ENCODE measurements at regions not wholly inside any gene's neighbourhood (a gene's known extent, or its start where the extent isn't known, plus 50 kb on each side); places are given as distances from the start of the nearest gene placed in this dataset.
"Not testable (repeated sequence)": the region's sequence is repeated elsewhere in the genome, so short reads cannot be mapped to it uniquely, and the experiment has no call there.

- peak in 1 of 2 donors; percentile 13 for DNase-seq
- Histone ChIP-seq H3K9me3 (ENCODE audit: control insufficient read depth in 2 of 2, insufficient read depth in 1 of 2, low read depth in 1 of 2, low read length in 1 of 2) (peaks cover 0 to 19% of the 10 kb centered on the region in 2 donors), H3K4me3 (ENCODE audit: low read depth in 1 of 3, low read length in 3 of 3) (no peak overlapping the region), H3K27ac (ENCODE audit: low read depth in 1 of 3, low read length in 2 of 3) (no peak overlapping the region), H3K4me1 (ENCODE audit: control insufficient read depth in 3 of 3, insufficient read depth in 2 of 3, low read depth in 1 of 3, low read length in 2 of 3) (no peaks in the 10 kb centered on the region), H3K27me3 (ENCODE audit: control insufficient read depth in 3 of 3, insufficient read depth in 3 of 3, low read length in 3 of 3) (no peaks in the 10 kb centered on the region), H3K36me3 (ENCODE audit: control insufficient read depth in 3 of 3, insufficient read depth in 2 of 3, low read depth in 1 of 3, low read length in 3 of 3) (no peaks in the 10 kb centered on the region)
- 32 to 46% (median 38%) methylated on average over 9 of the region's 9 CpGs for WGBS, 3 donors
- no peak for FAIRE-seq
Observed at GRCh38 chr7:3109311-3109915, 65.7 kb upstream of the CARD11 start.

GRCh38 chr7:3112479-3113134, 68.9 kb upstream of the CARD11 start:
- WGBS, 3 donors = 55 to 59% (median 57%) methylated on average over 5 of the region's 5 CpGs
- FAIRE-seq (no peak), DNase-seq (no peak)
- Histone ChIP-seq H3K4me3 (ENCODE audit: low read depth in 1 of 3, low read length in 3 of 3) (no peak overlapping the region), H3K36me3 (ENCODE audit: control insufficient read depth in 3 of 3, insufficient read depth in 2 of 3, low read depth in 1 of 3, low read length in 3 of 3) (no peaks in the 10 kb centered on the region), H3K4me1 (ENCODE audit: control insufficient read depth in 3 of 3, insufficient read depth in 2 of 3, low read depth in 1 of 3, low read length in 2 of 3) (no peaks in the 10 kb centered on the region), H3K27ac (ENCODE audit: low read depth in 1 of 3, low read length in 2 of 3) (no peak overlapping the region), H3K27me3 (ENCODE audit: control insufficient read depth in 3 of 3, insufficient read depth in 3 of 3, low read length in 3 of 3) (no peaks in the 10 kb centered on the region), H3K9me3 (ENCODE audit: control insufficient read depth in 2 of 2, insufficient read depth in 1 of 2, low read depth in 1 of 2, low read length in 1 of 2) (peaks cover 0 to 13% of the 10 kb centered on the region in 2 donors)

- no peak overlapping the region for H3K4me3 ChIP-seq (ENCODE audit: low read depth in 1 of 3, low read length in 3 of 3)
- 69 to 75% (median 74%) methylated on average over 5 of the region's 5 CpGs for WGBS, 3 donors
- H3K9me3 ChIP-seq (ENCODE audit: control insufficient read depth in 2 of 2, insufficient read depth in 1 of 2, low read depth in 1 of 2, low read length in 1 of 2) = peaks cover 0 to 8% of the 10 kb centered on the region in 2 donors
- no peaks in the 10 kb centered on the region for H3K27me3 ChIP-seq (ENCODE audit: control insufficient read depth in 3 of 3, insufficient read depth in 3 of 3, low read length in 3 of 3)
- H3K36me3 ChIP-seq (ENCODE audit: control insufficient read depth in 3 of 3, insufficient read depth in 2 of 3, low read depth in 1 of 3, low read length in 3 of 3) = no peaks in the 10 kb centered on the region
- FAIRE-seq (no peak), DNase-seq (no peak)
- no peaks in the 10 kb centered on the region for H3K4me1 ChIP-seq (ENCODE audit: control insufficient read depth in 3 of 3, insufficient read depth in 2 of 3, low read depth in 1 of 3, low read length in 2 of 3)
- H3K27ac ChIP-seq (ENCODE audit: low read depth in 1 of 3, low read length in 2 of 3) = no peak overlapping the region
Observed at GRCh38 chr7:3114917-3115316, 71.2 kb upstream of the CARD11 start.

DNA sequence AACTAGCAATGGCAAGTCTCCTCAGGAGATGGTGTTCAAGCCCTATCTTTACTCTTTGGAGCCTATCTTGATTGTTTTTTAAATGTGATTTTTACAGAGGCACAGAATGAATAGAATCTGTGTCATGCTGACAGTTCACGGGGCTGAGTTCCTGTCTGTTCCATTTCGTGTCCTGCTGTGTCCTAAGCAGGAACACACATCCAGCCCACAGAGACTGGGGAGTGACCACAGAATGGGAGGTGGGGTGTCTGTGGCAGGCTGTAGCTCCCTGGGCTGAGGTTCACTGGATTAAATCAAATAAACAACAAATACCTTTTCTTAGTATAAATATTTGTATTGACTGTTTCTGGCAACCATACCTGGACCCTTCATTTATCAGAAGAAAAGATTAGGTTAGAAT, 73.4 kb upstream of the CARD11 start:
- FAIRE-seq = no peak
- Histone ChIP-seq H3K27me3 (ENCODE audit: control insufficient read depth in 3 of 3, insufficient read depth in 3 of 3, low read length in 3 of 3) (no peaks in the 10 kb centered on the region), H3K36me3 (ENCODE audit: control insufficient read depth in 3 of 3, insufficient read depth in 2 of 3, low read depth in 1 of 3, low read length in 3 of 3) (no peaks in the 10 kb centered on the region), H3K4me3 (ENCODE audit: low read depth in 1 of 3, low read length in 3 of 3) (no peak overlapping the region), H3K9me3 (ENCODE audit: control insufficient read depth in 2 of 2, insufficient read depth in 1 of 2, low read depth in 1 of 2, low read length in 1 of 2) (peaks cover 0 to 21% of the 10 kb centered on the region in 2 donors), H3K27ac (ENCODE audit: low read depth in 1 of 3, low read length in 2 of 3) (no peak overlapping the region), H3K4me1 (ENCODE audit: control insufficient read depth in 3 of 3, insufficient read depth in 2 of 3, low read depth in 1 of 3, low read length in 2 of 3) (no peaks in the 10 kb centered on the region)
- 11 to 29% (median 20%) methylated on average over 2 of the region's 2 CpGs for WGBS, 3 donors
- DNase-seq = no peak

GRCh38 chr7:3117488-3118231, 74.0 kb upstream of the CARD11 start:
- H3K4me1 ChIP-seq (ENCODE audit: control insufficient read depth in 3 of 3, insufficient read depth in 2 of 3, low read depth in 1 of 3, low read length in 2 of 3) = no peaks in the 10 kb centered on the region
- H3K27me3 ChIP-seq (ENCODE audit: control insufficient read depth in 3 of 3, insufficient read depth in 3 of 3, low read length in 3 of 3) = no peaks in the 10 kb centered on the region
- H3K9me3 ChIP-seq (ENCODE audit: control insufficient read depth in 2 of 2, insufficient read depth in 1 of 2, low read depth in 1 of 2, low read length in 1 of 2) = peaks cover 0 to 21% of the 10 kb centered on the region in 2 donors
- H3K27ac ChIP-seq (ENCODE audit: low read depth in 1 of 3, low read length in 2 of 3) = no peak overlapping the region
- WGBS, 3 donors = 14 to 36% (median 28%) methylated on average over 8 of the region's 8 CpGs
- no peak for DNase-seq
- FAIRE-seq = no peak
- H3K36me3 ChIP-seq (ENCODE audit: control insufficient read depth in 3 of 3, insufficient read depth in 2 of 3, low read depth in 1 of 3, low read length in 3 of 3) = no peaks in the 10 kb centered on the region
- no peak overlapping the region for H3K4me3 ChIP-seq (ENCODE audit: low read depth in 1 of 3, low read length in 3 of 3)

DNA sequence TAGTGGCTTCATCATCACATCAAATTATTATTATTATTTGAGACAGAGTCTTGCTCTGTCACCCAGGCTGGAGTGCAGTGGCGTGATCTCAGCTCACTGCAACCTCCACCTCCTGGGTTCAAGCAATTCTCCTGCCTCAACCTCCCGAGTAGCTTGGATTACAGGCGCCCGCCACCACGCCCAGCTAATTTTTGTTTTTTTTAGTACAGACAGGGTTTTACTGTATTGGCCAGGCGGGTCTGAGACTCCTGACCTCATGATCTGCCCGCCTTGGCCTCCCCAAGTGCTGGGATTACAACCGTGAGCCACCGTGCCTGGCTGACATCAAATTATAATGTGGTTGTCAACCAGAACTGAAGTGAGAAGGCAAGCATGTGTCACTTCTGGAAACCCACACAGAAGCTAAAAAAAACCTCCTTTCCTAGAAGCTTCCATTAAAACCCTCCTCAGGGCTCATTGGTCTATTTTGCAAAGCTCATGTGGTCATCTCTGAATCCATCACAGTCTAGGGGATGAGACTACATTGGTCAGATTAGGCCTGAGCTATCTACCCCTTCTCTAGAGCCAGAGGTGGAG, 75.8 kb upstream of the CARD11 start:
- WGBS, 3 donors = 78 to 81% (median 79%) methylated on average over 9 of the region's 9 CpGs
- not testable (repeated sequence) for FAIRE-seq; H3K4me1 ChIP-seq (ENCODE audit: control insufficient read depth in 3 of 3, insufficient read depth in 2 of 3, low read depth in 1 of 3, low read length in 2 of 3); H3K27me3 ChIP-seq (ENCODE audit: control insufficient read depth in 3 of 3, insufficient read depth in 3 of 3, low read length in 3 of 3); H3K36me3 ChIP-seq (ENCODE audit: control insufficient read depth in 3 of 3, insufficient read depth in 2 of 3, low read depth in 1 of 3, low read length in 3 of 3); H3K27ac ChIP-seq (ENCODE audit: low read depth in 1 of 3, low read length in 2 of 3); H3K4me3 ChIP-seq (ENCODE audit: low read depth in 1 of 3, low read length in 3 of 3); DNase-seq
- H3K9me3 ChIP-seq (ENCODE audit: control insufficient read depth in 2 of 2, insufficient read depth in 1 of 2, low read depth in 1 of 2, low read length in 1 of 2) = peaks cover 0 to 12% of the 10 kb centered on the region in 2 donors

GRCh38 chr7:3119963-3120362, 76.3 kb upstream of the CARD11 start:
- DNase-seq (no peak), FAIRE-seq (no peak)
- Histone ChIP-seq H3K4me3 (ENCODE audit: low read depth in 1 of 3, low read length in 3 of 3) (no peak overlapping the region), H3K27me3 (ENCODE audit: control insufficient read depth in 3 of 3, insufficient read depth in 3 of 3, low read length in 3 of 3) (no peaks in the 10 kb centered on the region), H3K27ac (ENCODE audit: low read depth in 1 of 3, low read length in 2 of 3) (no peak overlapping the region), H3K9me3 (ENCODE audit: control insufficient read depth in 2 of 2, insufficient read depth in 1 of 2, low read depth in 1 of 2, low read length in 1 of 2) (peaks cover 0 to 12% of the 10 kb centered on the region in 2 donors), H3K4me1 (ENCODE audit: control insufficient read depth in 3 of 3, insufficient read depth in 2 of 3, low read depth in 1 of 3, low read length in 2 of 3) (no peaks in the 10 kb centered on the region), H3K36me3 (ENCODE audit: control insufficient read depth in 3 of 3, insufficient read depth in 2 of 3, low read depth in 1 of 3, low read length in 3 of 3) (no peaks in the 10 kb centered on the region)
- 67 to 81% (median 75%) methylated on average over 3 of the region's 3 CpGs for WGBS, 3 donors

DNA sequence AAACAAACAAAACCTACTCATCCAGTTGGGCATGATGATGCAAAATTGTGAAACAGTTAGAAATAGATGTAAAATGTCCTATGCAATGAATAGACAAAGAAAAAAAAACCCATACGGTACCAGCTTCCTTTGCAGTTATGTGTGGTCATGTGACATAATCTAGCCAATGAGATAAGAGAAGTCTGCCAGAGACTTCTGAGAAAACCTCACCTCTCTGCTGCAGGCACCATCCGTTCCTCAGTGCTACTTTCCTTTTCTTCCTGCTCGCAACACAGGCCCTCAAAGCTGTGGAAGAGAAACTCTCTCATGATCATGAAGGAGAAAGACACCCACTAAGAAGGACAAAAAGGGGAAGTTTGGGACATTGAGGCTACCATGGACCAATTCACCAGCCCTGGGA, 76.8 kb upstream of the CARD11 start:
- no peak for FAIRE-seq
- H3K9me3 ChIP-seq (ENCODE audit: control insufficient read depth in 2 of 2, insufficient read depth in 1 of 2, low read depth in 1 of 2, low read length in 1 of 2) = peaks cover 0 to 12% of the 10 kb centered on the region in 2 donors
- 74 to 89% (median 79%) methylated on average over 3 of the region's 3 CpGs for WGBS, 3 donors
- no peaks in the 10 kb centered on the region for H3K27me3 ChIP-seq (ENCODE audit: control insufficient read depth in 3 of 3, insufficient read depth in 3 of 3, low read length in 3 of 3)
- H3K4me3 ChIP-seq (ENCODE audit: low read depth in 1 of 3, low read length in 3 of 3) = no peak overlapping the region
- H3K27ac ChIP-seq (ENCODE audit: low read depth in 1 of 3, low read length in 2 of 3) = no peak overlapping the region
- peak in 1 of 2 donors; percentile 9 for DNase-seq
- H3K4me1 ChIP-seq (ENCODE audit: control insufficient read depth in 3 of 3, insufficient read depth in 2 of 3, low read depth in 1 of 3, low read length in 2 of 3) = no peaks in the 10 kb centered on the region
- H3K36me3 ChIP-seq (ENCODE audit: control insufficient read depth in 3 of 3, insufficient read depth in 2 of 3, low read depth in 1 of 3, low read length in 3 of 3) = no peaks in the 10 kb centered on the region

All from small intestine (tissue), 7 donors.